ENCODE measurements at regions not wholly inside any gene's neighbourhood (a gene's known extent, or its start where the extent isn't known, plus 50 kb on each side); places are given as distances from the start of the nearest gene placed in this dataset.

- no peak for TF ChIP-seq POLR2A (IDR thresholded peaks at IDR 0.05; ENCODE audit: low read depth, low read length)
- TF ChIP-seq, protein P1, sequence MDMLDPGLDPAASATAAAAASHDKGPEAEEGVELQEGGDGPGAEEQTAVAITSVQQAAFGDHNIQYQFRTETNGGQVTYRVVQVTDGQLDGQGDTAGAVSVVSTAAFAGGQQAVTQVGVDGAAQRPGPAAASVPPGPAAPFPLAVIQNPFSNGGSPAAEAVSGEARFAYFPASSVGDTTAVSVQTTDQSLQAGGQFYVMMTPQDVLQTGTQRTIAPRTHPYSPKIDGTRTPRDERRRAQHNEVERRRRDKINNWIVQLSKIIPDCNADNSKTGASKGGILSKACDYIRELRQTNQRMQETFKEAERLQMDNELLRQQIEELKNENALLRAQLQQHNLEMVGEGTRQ (IDR thresholded peaks at IDR 0.05; ENCODE audit: low read depth, low read length), result no peak
Measured at GRCh38 chr10:80708808-80709207, 171.1 kb downstream of the SH2D4B start.

All from IMR-90 (cell line).